Spleen (tissue), 11 donors: ENCODE measurements at regions not wholly inside any gene's neighbourhood (a gene's known extent, or its start where the extent isn't known, plus 50 kb on each side); places are given as distances from the start of the nearest gene placed in this dataset.

ENCODE experiments used
- DNase-seq: peaks from one replicate; pipeline ENCODE4 v3.0.0-alpha.2; 2020
- H3K27ac ChIP-seq, 8 donors: fragments of 200-600 bp; sonication (generic) in 7 of 8; 1 replicate in 4 of 8; 2 replicates in 4 of 8; pipeline versions ENCODE4 v1.5.0 to v1.8.0; 2016 to 2021; ENCODE audit warnings: inconsistent platforms in 4 of 8, mild to moderate bottlenecking in 4 of 8, moderate library complexity in 1 of 8
- H3K27me3 ChIP-seq, 7 donors: fragments of 200-600 bp; sonication (generic) in 6 of 7; replicated peaks in 1 of 7; 1 replicate in 4 of 7; 2 replicates in 3 of 7; pipeline versions ENCODE4 v1.5.0 to v1.8.0; 2016 to 2021; ENCODE audit warnings: inconsistent platforms in 3 of 7, mild to moderate bottlenecking in 1 of 7
- H3K36me3 ChIP-seq, 6 donors: fragments of 200-600 bp; sonication (generic) in 5 of 6; 1 replicate in 4 of 6; 2 replicates in 2 of 6; pipeline versions ENCODE4 v1.5.0 to v1.8.0; 2016 to 2021; ENCODE audit warnings: inconsistent platforms in 2 of 6
- H3K4me1 ChIP-seq, 6 donors: fragments of 200-600 bp; sonication (generic) in 5 of 6; 1 replicate in 3 of 6; 2 replicates in 3 of 6; pipeline versions ENCODE4 v1.5.0 to v1.8.0; 2016 to 2021; ENCODE audit warnings: inconsistent platforms in 3 of 6
- H3K4me3 ChIP-seq, 8 donors: fragments of 200-600 bp; sonication (generic) in 7 of 8; 1 replicate in 4 of 8; 2 replicates in 4 of 8; pipeline versions ENCODE4 v1.5.0 to v1.8.0; 2016 to 2021; ENCODE audit warnings: inconsistent platforms in 4 of 8, mild to moderate bottlenecking in 4 of 8, moderate library complexity in 2 of 8
- H3K9me3 ChIP-seq, 8 donors: fragments of 200-600 bp; sonication (generic) in 7 of 8; 1 replicate in 4 of 8; 2 replicates in 4 of 8; pipeline versions ENCODE4 v1.5.0 to v1.8.0; 2016 to 2021; ENCODE audit warnings: inconsistent platforms in 4 of 8
- CTCF ChIP-seq, 11 experiments: fragments of 200-600 bp in 7 of 11; fragments of 450-650 bp in 4 of 11; sonication (generic) in 4 of 11; IDR thresholded peaks in 8 of 11; conservative IDR thresholded peaks in 3 of 11; 1 replicate in 7 of 11; 2 replicates in 4 of 11; pipeline versions ENCODE4 v1.4.0 to v1.8.0; 2016 to 2021; ENCODE audit warnings: antibody characterized with exemption in 11 of 11, inconsistent platforms in 4 of 11, mild to moderate bottlenecking in 1 of 11
- POLR2A ChIP-seq, 3 donors: fragments of 450-650 bp; IDR thresholded peaks; one replicate each; pipeline ENCODE4 v1.5.1; 2017; ENCODE audit warnings: antibody characterized with exemption in 3 of 3, mild to moderate bottlenecking in 1 of 3
- POLR2AphosphoS5 ChIP-seq, 3 donors: sonication (generic); formaldehyde crosslinking; IDR thresholded peaks; one replicate each; pipeline ENCODE4 v1.5.1; 2017; ENCODE audit warnings: antibody characterized with exemption in 3 of 3
- WGBS, 5 donors: extraction: QIAGEN DNeasy Blood & Tissue Kit in 3 of 5; methylation state at CpG; one replicate each; pipeline versions ENCODE4 v1.1.5 to v1.1.7; 2013 to 2018; 5-methylcytosine and 5-hydroxymethylcytosine counted together
- intact Hi-C: fragments of 100-400 bp; cut with DNase I; formaldehyde crosslinking; loops from one replicate; pipeline ENCODE4 v1.15.0; 2023; ENCODE audit warnings: low total_unique reads
- donor health status: healthy with polysubstance abuse.
- donor health status: DM: no; HTN: no; CAD: no; lungs with moderate emphysema.
- donor health status: DM: no; HTN: no; CAD: no.
- donor health status: Bipolar disorder and iron deficiency.
- donor health status: healthy.
- donor health status: DM: no; HTN: no; CAD: no.
- donor health status: DM: yes; HTN: yes; CAD: no.

GRCh38 chr1:83779565-83779964 is 219.4 kb downstream of the TTLL7 start:
- Histone ChIP-seq H3K36me3 (no peaks in the 10 kb centered on the region), H3K4me1 (no peaks in the 10 kb centered on the region), H3K27me3 (no peaks in the 10 kb centered on the region), H3K9me3 (peaks cover 0 to 14% (median 10%) of the 10 kb centered on the region in 8 donors), H3K27ac (no peak overlapping the region), H3K4me3 (no peak overlapping the region)
- TF ChIP-seq CTCF (IDR thresholded peaks at IDR 0.05 in 8 of 11, conservative IDR thresholded peaks at IDR 0.05 in 3 of 11) (no peak), POLR2A (IDR thresholded peaks at IDR 0.05) (no peak), POLR2AphosphoS5 (IDR thresholded peaks at IDR 0.05) (no peak)
- no peak for DNase-seq
- intact Hi-C loops: no loop called here

- Histone ChIP-seq H3K27ac (no peak overlapping the region), H3K36me3 (no peaks in the 10 kb centered on the region), H3K27me3 (no peaks in the 10 kb centered on the region), H3K4me3 (no peak overlapping the region), H3K9me3 (no peaks in the 10 kb centered on the region), H3K4me1 (no peaks in the 10 kb centered on the region)
- 85 to 95% (median 92%) methylated on average over 4 of the region's 4 CpGs for WGBS, 5 donors
- DNase-seq: no peak
- no peak for TF ChIP-seq POLR2AphosphoS5 (IDR thresholded peaks at IDR 0.05)
- TF ChIP-seq POLR2A (IDR thresholded peaks at IDR 0.05): no peak
- TF ChIP-seq CTCF (IDR thresholded peaks at IDR 0.05 in 8 of 11, conservative IDR thresholded peaks at IDR 0.05 in 3 of 11): no peak
- intact Hi-C loops: no loop called here
Measured at GRCh38 chr1:83777758-83778101, 221.2 kb downstream of the TTLL7 start.

- Histone ChIP-seq H3K27me3 (no peaks in the 10 kb centered on the region), H3K9me3 (no peaks in the 10 kb centered on the region), H3K4me3 (no peak overlapping the region), H3K36me3 (no peaks in the 10 kb centered on the region), H3K4me1 (no peaks in the 10 kb centered on the region), H3K27ac (no peak overlapping the region)
- 87 to 96% (median 89%) methylated on average over 7 of the region's 7 CpGs for WGBS, 5 donors
- no peak for TF ChIP-seq POLR2A (IDR thresholded peaks at IDR 0.05)
- TF ChIP-seq CTCF (IDR thresholded peaks at IDR 0.05 in 8 of 11, conservative IDR thresholded peaks at IDR 0.05 in 3 of 11): no peak
- TF ChIP-seq POLR2AphosphoS5 (IDR thresholded peaks at IDR 0.05): no peak
- intact Hi-C loops: no loop called here
- no peak for DNase-seq
Measured at GRCh38 chr1:83776913-83777757, 221.8 kb downstream of the TTLL7 start.

GRCh38 chr1:83775977-83776603 is 222.8 kb downstream of the TTLL7 start:
- no peak for DNase-seq
- Histone ChIP-seq H3K27ac (no peak overlapping the region), H3K36me3 (no peaks in the 10 kb centered on the region), H3K4me3 (no peak overlapping the region), H3K9me3 (no peaks in the 10 kb centered on the region), H3K4me1 (no peaks in the 10 kb centered on the region), H3K27me3 (no peaks in the 10 kb centered on the region)
- WGBS, 5 donors: 89 to 93% (median 93%) methylated on average over 1 of the region's 1 CpG
- intact Hi-C loops: no loop called here
- TF ChIP-seq CTCF (IDR thresholded peaks at IDR 0.05 in 8 of 11, conservative IDR thresholded peaks at IDR 0.05 in 3 of 11) (no peak), POLR2A (IDR thresholded peaks at IDR 0.05) (no peak), POLR2AphosphoS5 (IDR thresholded peaks at IDR 0.05) (no peak)
